H1 (cell line): ENCODE measurements at regions not wholly inside any gene's neighbourhood (a gene's known extent, or its start where the extent isn't known, plus 50 kb on each side); places are given as distances from the start of the nearest gene placed in this dataset.

Experiments used
- JUND ChIP-seq: IDR thresholded peaks from 2 replicates; pipeline ENCODE4 v1.6.1; 2011; ENCODE audit warnings: mild to moderate bottlenecking, improper control_type of control experiment, low read length
- TF ChIP-seq, protein P1 (sequence below): fragments of 300-600 bp; sonication (generic); IDR thresholded peaks from 2 replicates; pipeline ENCODE4 v1.7.1; 2012; ENCODE audit warnings: low read length, moderate library complexity, mild to moderate bottlenecking, inconsistent platforms; ENCODE audit not compliant: insufficient replicate concordance

GRCh38 chr13:84931264-84931663, 868.0 kb downstream of the SLITRK6 start (continued):
- TF ChIP-seq, protein P1, sequence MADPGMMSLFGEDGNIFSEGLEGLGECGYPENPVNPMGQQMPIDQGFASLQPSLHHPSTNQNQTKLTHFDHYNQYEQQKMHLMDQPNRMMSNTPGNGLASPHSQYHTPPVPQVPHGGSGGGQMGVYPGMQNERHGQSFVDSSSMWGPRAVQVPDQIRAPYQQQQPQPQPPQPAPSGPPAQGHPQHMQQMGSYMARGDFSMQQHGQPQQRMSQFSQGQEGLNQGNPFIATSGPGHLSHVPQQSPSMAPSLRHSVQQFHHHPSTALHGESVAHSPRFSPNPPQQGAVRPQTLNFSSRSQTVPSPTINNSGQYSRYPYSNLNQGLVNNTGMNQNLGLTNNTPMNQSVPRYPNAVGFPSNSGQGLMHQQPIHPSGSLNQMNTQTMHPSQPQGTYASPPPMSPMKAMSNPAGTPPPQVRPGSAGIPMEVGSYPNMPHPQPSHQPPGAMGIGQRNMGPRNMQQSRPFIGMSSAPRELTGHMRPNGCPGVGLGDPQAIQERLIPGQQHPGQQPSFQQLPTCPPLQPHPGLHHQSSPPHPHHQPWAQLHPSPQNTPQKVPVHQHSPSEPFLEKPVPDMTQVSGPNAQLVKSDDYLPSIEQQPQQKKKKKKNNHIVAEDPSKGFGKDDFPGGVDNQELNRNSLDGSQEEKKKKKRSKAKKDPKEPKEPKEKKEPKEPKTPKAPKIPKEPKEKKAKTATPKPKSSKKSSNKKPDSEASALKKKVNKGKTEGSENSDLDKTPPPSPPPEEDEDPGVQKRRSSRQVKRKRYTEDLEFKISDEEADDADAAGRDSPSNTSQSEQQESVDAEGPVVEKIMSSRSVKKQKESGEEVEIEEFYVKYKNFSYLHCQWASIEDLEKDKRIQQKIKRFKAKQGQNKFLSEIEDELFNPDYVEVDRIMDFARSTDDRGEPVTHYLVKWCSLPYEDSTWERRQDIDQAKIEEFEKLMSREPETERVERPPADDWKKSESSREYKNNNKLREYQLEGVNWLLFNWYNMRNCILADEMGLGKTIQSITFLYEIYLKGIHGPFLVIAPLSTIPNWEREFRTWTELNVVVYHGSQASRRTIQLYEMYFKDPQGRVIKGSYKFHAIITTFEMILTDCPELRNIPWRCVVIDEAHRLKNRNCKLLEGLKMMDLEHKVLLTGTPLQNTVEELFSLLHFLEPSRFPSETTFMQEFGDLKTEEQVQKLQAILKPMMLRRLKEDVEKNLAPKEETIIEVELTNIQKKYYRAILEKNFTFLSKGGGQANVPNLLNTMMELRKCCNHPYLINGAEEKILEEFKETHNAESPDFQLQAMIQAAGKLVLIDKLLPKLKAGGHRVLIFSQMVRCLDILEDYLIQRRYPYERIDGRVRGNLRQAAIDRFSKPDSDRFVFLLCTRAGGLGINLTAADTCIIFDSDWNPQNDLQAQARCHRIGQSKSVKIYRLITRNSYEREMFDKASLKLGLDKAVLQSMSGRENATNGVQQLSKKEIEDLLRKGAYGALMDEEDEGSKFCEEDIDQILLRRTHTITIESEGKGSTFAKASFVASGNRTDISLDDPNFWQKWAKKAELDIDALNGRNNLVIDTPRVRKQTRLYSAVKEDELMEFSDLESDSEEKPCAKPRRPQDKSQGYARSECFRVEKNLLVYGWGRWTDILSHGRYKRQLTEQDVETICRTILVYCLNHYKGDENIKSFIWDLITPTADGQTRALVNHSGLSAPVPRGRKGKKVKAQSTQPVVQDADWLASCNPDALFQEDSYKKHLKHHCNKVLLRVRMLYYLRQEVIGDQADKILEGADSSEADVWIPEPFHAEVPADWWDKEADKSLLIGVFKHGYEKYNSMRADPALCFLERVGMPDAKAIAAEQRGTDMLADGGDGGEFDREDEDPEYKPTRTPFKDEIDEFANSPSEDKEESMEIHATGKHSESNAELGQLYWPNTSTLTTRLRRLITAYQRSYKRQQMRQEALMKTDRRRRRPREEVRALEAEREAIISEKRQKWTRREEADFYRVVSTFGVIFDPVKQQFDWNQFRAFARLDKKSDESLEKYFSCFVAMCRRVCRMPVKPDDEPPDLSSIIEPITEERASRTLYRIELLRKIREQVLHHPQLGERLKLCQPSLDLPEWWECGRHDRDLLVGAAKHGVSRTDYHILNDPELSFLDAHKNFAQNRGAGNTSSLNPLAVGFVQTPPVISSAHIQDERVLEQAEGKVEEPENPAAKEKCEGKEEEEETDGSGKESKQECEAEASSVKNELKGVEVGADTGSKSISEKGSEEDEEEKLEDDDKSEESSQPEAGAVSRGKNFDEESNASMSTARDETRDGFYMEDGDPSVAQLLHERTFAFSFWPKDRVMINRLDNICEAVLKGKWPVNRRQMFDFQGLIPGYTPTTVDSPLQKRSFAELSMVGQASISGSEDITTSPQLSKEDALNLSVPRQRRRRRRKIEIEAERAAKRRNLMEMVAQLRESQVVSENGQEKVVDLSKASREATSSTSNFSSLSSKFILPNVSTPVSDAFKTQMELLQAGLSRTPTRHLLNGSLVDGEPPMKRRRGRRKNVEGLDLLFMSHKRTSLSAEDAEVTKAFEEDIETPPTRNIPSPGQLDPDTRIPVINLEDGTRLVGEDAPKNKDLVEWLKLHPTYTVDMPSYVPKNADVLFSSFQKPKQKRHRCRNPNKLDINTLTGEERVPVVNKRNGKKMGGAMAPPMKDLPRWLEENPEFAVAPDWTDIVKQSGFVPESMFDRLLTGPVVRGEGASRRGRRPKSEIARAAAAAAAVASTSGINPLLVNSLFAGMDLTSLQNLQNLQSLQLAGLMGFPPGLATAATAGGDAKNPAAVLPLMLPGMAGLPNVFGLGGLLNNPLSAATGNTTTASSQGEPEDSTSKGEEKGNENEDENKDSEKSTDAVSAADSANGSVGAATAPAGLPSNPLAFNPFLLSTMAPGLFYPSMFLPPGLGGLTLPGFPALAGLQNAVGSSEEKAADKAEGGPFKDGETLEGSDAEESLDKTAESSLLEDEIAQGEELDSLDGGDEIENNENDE = no peak
- no peak for TF ChIP-seq JUND
